SK-N-SH treated with all-trans-retinoic acid at 6 μM for 48 hours (cell line): ENCODE measurements at regions not wholly inside any gene's neighbourhood (a gene's known extent, or its start where the extent isn't known, plus 50 kb on each side); places are given as distances from the start of the nearest gene placed in this dataset.

Experiments used
- ATAC-seq: fragments of 200-7000 bp; cut with Tn5 transposase; 3 replicates; pipeline ENCODE4 v1.9.1; 2020; ENCODE audit warnings: mild to moderate bottlenecking, moderate library complexity
- ARNTL ChIP-seq: fragments of 450-650 bp; formaldehyde crosslinking; IDR thresholded peaks from 2 replicates; pipeline ENCODE4 v1.5.0; 2020; ENCODE audit warnings: low read depth, mild to moderate bottlenecking, moderate library complexity, borderline replicate concordance
- BACH2 ChIP-seq: fragments of 250-450 bp; sonication (Bioruptor Pico); IDR thresholded peaks from 2 replicates; pipeline ENCODE4 v1.9.0; 2021; ENCODE audit warnings: mild to moderate bottlenecking, borderline replicate concordance
- CSDC2 ChIP-seq: fragments of 250-450 bp; sonication (Bioruptor Pico); IDR thresholded peaks from 2 replicates; pipeline ENCODE4 v1.5.0; 2020; ENCODE audit warnings: mild to moderate bottlenecking, moderate library complexity
- ESRRG ChIP-seq: fragments of 250-450 bp; sonication (Bioruptor Pico); IDR thresholded peaks from 2 replicates; pipeline ENCODE4 v1.6.1; 2021; ENCODE audit warnings: mild to moderate bottlenecking
- GLIS3 ChIP-seq: fragments of 250-450 bp; sonication (Bioruptor Pico); IDR thresholded peaks from 2 replicates; pipeline ENCODE4 v1.5.0; 2020; ENCODE audit warnings: mild to moderate bottlenecking, moderate library complexity
- ISL1 ChIP-seq: fragments of 250-450 bp; sonication (Bioruptor Pico); IDR thresholded peaks from 2 replicates; pipeline ENCODE4 v2.1.2; 2022; ENCODE audit warnings: mild to moderate bottlenecking, moderate library complexity
- OSR1 ChIP-seq: fragments of 250-450 bp; sonication (Bioruptor Pico); IDR thresholded peaks from 2 replicates; pipeline ENCODE4 v1.8.0; 2022; ENCODE audit warnings: moderate library complexity, mild to moderate bottlenecking, inconsistent platforms
- PPARA ChIP-seq: fragments of 250-450 bp; sonication (Bioruptor Pico); IDR thresholded peaks from 2 replicates; pipeline ENCODE4 v1.5.0; 2020; ENCODE audit warnings: mild to moderate bottlenecking, borderline replicate concordance
- RARB ChIP-seq: fragments of 250-450 bp; sonication (Bioruptor Pico); IDR thresholded peaks from 2 replicates; pipeline ENCODE4 v1.8.0; 2021; ENCODE audit warnings: mild to moderate bottlenecking, moderate library complexity
- SNAI2 ChIP-seq: fragments of 250-450 bp; sonication (Bioruptor Pico); IDR thresholded peaks from 2 replicates; pipeline ENCODE4 v1.5.0; 2020; ENCODE audit warnings: mild to moderate bottlenecking, moderate library complexity
- TCF4 ChIP-seq: fragments of 250-450 bp; sonication (Bioruptor Pico); IDR thresholded peaks from 2 replicates; pipeline ENCODE4 v1.8.0; 2021; ENCODE audit warnings: mild to moderate bottlenecking, moderate library complexity, borderline replicate concordance
- TOX ChIP-seq: fragments of 250-450 bp; sonication (Bioruptor Pico); IDR thresholded peaks from 2 replicates; pipeline ENCODE4 v1.8.0; 2021; ENCODE audit warnings: mild to moderate bottlenecking, moderate library complexity, borderline replicate concordance
- ZC3H10 ChIP-seq: fragments of 250-450 bp; sonication (Bioruptor Pico); IDR thresholded peaks from 2 replicates; pipeline ENCODE4 v1.5.1; 2021; ENCODE audit warnings: mild to moderate bottlenecking, moderate library complexity
- ZFP3 ChIP-seq: fragments of 250-450 bp; sonication (Bioruptor Pico); IDR thresholded peaks from 2 replicates; pipeline ENCODE4 v1.5.0; 2020; ENCODE audit warnings: mild to moderate bottlenecking, moderate library complexity
- ZFP30 ChIP-seq: fragments of 450-650 bp; formaldehyde crosslinking; IDR thresholded peaks from 2 replicates; pipeline ENCODE4 v1.5.0; 2022; ENCODE audit warnings: mild to moderate bottlenecking, moderate library complexity
- ZNF565 ChIP-seq: fragments of 450-650 bp; formaldehyde crosslinking; conservative IDR thresholded peaks from 2 replicates; pipeline ENCODE4 v1.5.0; 2020; ENCODE audit warnings: low read depth, mild to moderate bottlenecking, moderate library complexity
- ZNF70 ChIP-seq: fragments of 450-650 bp; formaldehyde crosslinking; IDR thresholded peaks from 2 replicates; pipeline ENCODE4 v1.5.0; 2020; ENCODE audit warnings: mild to moderate bottlenecking, moderate library complexity
- TF ChIP-seq, protein P1 (sequence below): fragments of 250-450 bp; sonication (Bioruptor Pico); IDR thresholded peaks from 2 replicates; pipeline ENCODE4 v1.5.1; 2021; ENCODE audit warnings: mild to moderate bottlenecking, moderate library complexity
- TF ChIP-seq, protein P2 (sequence below): fragments of 250-450 bp; sonication (Bioruptor Pico); IDR thresholded peaks from 2 replicates; pipeline ENCODE4 v1.8.0; 2021; ENCODE audit warnings: low read depth, mild to moderate bottlenecking, moderate library complexity, borderline replicate concordance
- TF ChIP-seq, protein P3 (sequence below): fragments of 250-450 bp; sonication (Bioruptor Pico); IDR thresholded peaks from 2 replicates; pipeline ENCODE4 v1.5.1; 2020; ENCODE audit warnings: low read depth, mild to moderate bottlenecking, moderate library complexity
- TF ChIP-seq, protein P4 (sequence below): fragments of 250-450 bp; sonication (Bioruptor Pico); IDR thresholded peaks from 2 replicates; pipeline ENCODE4 v1.5.0; 2020; ENCODE audit warnings: mild to moderate bottlenecking, moderate library complexity
- TF ChIP-seq, protein P5 (sequence below): fragments of 250-450 bp; sonication (Bioruptor Pico); IDR thresholded peaks from 2 replicates; pipeline ENCODE4 v1.8.0; 2020; ENCODE audit warnings: mild to moderate bottlenecking, moderate library complexity, borderline replicate concordance

DNA sequence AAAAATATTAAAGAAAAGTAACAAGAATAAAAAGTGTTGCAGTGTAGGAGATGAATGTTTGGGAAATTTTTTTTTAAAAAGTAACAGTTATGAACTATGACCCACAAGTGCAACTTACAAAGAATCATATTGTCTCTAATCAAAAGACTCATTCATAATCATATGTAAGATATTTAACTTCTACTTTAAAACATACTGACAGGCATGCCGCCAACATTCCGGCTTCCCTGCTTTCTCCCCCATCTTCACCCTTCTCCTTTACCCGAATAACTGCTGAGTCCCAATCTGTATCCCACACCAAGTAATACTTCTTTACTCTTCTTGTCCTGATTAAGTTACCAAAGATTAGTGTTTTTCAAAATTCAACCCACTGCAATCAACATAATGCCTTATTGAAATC lies 598.8 kb upstream of the FRG1 start (continued):
- TF ChIP-seq, protein P1, sequence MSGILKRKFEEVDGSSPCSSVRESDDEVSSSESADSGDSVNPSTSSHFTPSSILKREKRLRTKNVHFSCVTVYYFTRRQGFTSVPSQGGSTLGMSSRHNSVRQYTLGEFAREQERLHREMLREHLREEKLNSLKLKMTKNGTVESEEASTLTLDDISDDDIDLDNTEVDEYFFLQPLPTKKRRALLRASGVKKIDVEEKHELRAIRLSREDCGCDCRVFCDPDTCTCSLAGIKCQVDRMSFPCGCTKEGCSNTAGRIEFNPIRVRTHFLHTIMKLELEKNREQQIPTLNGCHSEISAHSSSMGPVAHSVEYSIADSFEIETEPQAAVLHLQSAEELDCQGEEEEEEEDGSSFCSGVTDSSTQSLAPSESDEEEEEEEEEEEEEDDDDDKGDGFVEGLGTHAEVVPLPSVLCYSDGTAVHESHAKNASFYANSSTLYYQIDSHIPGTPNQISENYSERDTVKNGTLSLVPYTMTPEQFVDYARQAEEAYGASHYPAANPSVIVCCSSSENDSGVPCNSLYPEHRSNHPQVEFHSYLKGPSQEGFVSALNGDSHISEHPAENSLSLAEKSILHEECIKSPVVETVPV (CRISPR knock-in tag), result no peak
- no peak for TF ChIP-seq ZNF70 (CRISPR knock-in tag)
- TF ChIP-seq, protein P2, sequence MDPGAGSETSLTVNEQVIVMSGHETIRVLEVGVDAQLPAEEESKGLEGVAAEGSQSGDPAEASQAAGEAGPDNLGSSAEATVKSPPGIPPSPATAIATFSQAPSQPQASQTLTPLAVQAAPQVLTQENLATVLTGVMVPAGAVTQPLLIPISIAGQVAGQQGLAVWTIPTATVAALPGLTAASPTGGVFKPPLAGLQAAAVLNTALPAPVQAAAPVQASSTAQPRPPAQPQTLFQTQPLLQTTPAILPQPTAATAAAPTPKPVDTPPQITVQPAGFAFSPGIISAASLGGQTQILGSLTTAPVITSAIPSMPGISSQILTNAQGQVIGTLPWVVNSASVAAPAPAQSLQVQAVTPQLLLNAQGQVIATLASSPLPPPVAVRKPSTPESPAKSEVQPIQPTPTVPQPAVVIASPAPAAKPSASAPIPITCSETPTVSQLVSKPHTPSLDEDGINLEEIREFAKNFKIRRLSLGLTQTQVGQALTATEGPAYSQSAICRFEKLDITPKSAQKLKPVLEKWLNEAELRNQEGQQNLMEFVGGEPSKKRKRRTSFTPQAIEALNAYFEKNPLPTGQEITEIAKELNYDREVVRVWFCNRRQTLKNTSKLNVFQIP, result no peak
- TF ChIP-seq, protein P3, sequence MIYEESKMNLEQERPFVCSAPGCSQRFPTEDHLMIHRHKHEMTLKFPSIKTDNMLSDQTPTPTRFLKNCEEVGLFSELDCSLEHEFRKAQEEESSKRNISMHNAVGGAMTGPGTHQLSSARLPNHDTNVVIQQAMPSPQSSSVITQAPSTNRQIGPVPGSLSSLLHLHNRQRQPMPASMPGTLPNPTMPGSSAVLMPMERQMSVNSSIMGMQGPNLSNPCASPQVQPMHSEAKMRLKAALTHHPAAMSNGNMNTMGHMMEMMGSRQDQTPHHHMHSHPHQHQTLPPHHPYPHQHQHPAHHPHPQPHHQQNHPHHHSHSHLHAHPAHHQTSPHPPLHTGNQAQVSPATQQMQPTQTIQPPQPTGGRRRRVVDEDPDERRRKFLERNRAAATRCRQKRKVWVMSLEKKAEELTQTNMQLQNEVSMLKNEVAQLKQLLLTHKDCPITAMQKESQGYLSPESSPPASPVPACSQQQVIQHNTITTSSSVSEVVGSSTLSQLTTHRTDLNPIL (CRISPR knock-in tag), result no peak
- TF ChIP-seq ARNTL (CRISPR knock-in tag), result no peak
- TF ChIP-seq RARB (CRISPR knock-in tag), result no peak
- no peak for TF ChIP-seq PPARA (CRISPR knock-in tag)
- TF ChIP-seq ZFP3 (CRISPR knock-in tag), result no peak
- no peak for TF ChIP-seq GLIS3 (CRISPR knock-in tag)
- TF ChIP-seq ZFP30 (CRISPR knock-in tag), result no peak

DNA sequence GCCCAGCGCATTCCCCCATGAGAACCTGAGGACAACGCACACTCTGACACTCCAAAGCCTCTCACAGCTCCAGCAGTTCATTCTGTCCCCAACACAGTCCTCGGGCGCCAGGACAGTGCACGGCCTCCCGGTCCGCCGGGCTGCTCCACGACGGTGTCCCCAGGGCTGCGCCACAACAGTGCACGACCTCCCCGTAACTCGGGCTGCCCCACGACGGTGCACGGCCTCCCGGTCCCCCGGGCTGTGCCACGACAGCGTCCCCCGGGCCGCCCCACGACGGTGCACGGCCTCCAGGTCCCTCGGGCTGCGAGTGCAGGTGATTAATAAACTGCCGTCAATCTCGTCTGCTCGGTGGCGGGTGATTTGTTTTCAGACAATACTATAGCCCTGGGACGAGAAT lies 585.1 kb upstream of the FRG1 start:
- TF ChIP-seq ISL1 (CRISPR knock-in tag) (no peak), ZNF70 (CRISPR knock-in tag) (no peak), ZC3H10 (CRISPR knock-in tag) (no peak), ZNF565 (no peak), SNAI2 (CRISPR knock-in tag) (no peak), BACH2 (CRISPR knock-in tag) (no peak)
- TF ChIP-seq, protein P3 (CRISPR knock-in tag), result no peak
- TF ChIP-seq, protein P2, result no peak
- TF ChIP-seq, all 23 proteins: peak for 0
- ATAC-seq, result no peak

DNA sequence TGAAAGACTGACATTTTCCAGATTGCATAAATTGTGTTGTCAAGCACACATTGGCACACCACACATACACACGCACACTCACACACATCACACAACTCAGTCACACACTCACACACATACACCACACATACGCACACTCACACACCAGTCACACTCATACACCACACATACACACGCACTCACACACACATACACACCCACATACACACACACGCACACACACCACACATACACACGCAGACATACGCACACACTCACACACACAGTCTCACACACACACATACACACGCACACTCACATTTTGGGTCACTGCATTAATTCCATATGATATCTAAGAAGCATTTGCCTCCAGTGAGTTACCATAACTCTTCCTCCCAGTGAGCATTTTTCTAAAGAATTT lies 578.3 kb upstream of the FRG1 start:
- ATAC-seq, result no peak
- TF ChIP-seq ZFP30 (CRISPR knock-in tag) (no peak), OSR1 (CRISPR knock-in tag) (no peak), ESRRG (CRISPR knock-in tag) (no peak), BACH2 (CRISPR knock-in tag) (no peak), ZFP3 (CRISPR knock-in tag) (no peak), TOX (no peak), RARB (CRISPR knock-in tag) (no peak), CSDC2 (CRISPR knock-in tag) (no peak), ZNF70 (CRISPR knock-in tag) (no peak), TCF4 (CRISPR knock-in tag) (no peak), SNAI2 (CRISPR knock-in tag) (no peak), ZC3H10 (CRISPR knock-in tag) (no peak), GLIS3 (CRISPR knock-in tag) (no peak), ZNF565 (no peak)
- TF ChIP-seq, protein P4, sequence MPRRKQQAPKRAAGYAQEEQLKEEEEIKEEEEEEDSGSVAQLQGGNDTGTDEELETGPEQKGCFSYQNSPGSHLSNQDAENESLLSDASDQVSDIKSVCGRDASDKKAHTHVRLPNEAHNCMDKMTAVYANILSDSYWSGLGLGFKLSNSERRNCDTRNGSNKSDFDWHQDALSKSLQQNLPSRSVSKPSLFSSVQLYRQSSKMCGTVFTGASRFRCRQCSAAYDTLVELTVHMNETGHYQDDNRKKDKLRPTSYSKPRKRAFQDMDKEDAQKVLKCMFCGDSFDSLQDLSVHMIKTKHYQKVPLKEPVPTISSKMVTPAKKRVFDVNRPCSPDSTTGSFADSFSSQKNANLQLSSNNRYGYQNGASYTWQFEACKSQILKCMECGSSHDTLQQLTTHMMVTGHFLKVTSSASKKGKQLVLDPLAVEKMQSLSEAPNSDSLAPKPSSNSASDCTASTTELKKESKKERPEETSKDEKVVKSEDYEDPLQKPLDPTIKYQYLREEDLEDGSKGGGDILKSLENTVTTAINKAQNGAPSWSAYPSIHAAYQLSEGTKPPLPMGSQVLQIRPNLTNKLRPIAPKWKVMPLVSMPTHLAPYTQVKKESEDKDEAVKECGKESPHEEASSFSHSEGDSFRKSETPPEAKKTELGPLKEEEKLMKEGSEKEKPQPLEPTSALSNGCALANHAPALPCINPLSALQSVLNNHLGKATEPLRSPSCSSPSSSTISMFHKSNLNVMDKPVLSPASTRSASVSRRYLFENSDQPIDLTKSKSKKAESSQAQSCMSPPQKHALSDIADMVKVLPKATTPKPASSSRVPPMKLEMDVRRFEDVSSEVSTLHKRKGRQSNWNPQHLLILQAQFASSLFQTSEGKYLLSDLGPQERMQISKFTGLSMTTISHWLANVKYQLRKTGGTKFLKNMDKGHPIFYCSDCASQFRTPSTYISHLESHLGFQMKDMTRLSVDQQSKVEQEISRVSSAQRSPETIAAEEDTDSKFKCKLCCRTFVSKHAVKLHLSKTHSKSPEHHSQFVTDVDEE (CRISPR knock-in tag), result no peak
- TF ChIP-seq, protein P5, sequence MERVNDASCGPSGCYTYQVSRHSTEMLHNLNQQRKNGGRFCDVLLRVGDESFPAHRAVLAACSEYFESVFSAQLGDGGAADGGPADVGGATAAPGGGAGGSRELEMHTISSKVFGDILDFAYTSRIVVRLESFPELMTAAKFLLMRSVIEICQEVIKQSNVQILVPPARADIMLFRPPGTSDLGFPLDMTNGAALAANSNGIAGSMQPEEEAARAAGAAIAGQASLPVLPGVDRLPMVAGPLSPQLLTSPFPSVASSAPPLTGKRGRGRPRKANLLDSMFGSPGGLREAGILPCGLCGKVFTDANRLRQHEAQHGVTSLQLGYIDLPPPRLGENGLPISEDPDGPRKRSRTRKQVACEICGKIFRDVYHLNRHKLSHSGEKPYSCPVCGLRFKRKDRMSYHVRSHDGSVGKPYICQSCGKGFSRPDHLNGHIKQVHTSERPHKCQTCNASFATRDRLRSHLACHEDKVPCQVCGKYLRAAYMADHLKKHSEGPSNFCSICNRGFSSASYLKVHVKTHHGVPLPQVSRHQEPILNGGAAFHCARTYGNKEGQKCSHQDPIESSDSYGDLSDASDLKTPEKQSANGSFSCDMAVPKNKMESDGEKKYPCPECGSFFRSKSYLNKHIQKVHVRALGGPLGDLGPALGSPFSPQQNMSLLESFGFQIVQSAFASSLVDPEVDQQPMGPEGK, result no peak
- TF ChIP-seq, protein P1 (CRISPR knock-in tag), result no peak
- TF ChIP-seq, protein P2, result no peak
